ENCODE measurements at regions not wholly inside any gene's neighbourhood (a gene's known extent, or its start where the extent isn't known, plus 50 kb on each side); places are given as distances from the start of the nearest gene placed in this dataset.

- TF ChIP-seq POLR2A (IDR thresholded peaks at IDR 0.05) (no peak), CTCF (IDR thresholded peaks at IDR 0.05) (peak in 1 of 5 experiments; percentile 9), EP300 (IDR thresholded peaks at IDR 0.05; ENCODE audit: low read depth) (no peak)
Measured at GRCh38 chr10:7085913-7086589, 324.8 kb downstream of the SFMBT2 start.

All from transverse colon (tissue), 3 donors.